SK-N-SH (cell line): ENCODE measurements at regions not wholly inside any gene's neighbourhood (a gene's known extent, or its start where the extent isn't known, plus 50 kb on each side); places are given as distances from the start of the nearest gene placed in this dataset.

Source experiments
- CTCF ChIA-PET: fragments of 300-600, 350-600 bp; formaldehyde crosslinking; extraction: SDS; loops from one replicate; lab custom pipeline; 2021; lab: Yijun Ruan, JAX
- POLR2A ChIA-PET: fragments of 350-600 bp; sonication (Branson Sonifier 250); formaldehyde crosslinking; extraction: SDS; loops from one replicate; lab custom pipeline; 2020; ENCODE audit warnings: antibody characterized with exemption, inconsistent platforms; lab: Yijun Ruan, JAX
- DNase-seq: peaks from one replicate; pipeline ENCODE4 v3.0.0; 2012
- H2AFZ ChIP-seq: fragments of 200-600 bp; sonication (generic); 2 replicates; pipeline ENCODE4 v1.8.1; 2016; ENCODE audit warnings: antibody characterized with exemption, mild to moderate bottlenecking, low read depth
- H3F3A ChIP-seq: fragments of 200-600 bp; sonication (generic); replicated peaks from 2 replicates; pipeline ENCODE3; 2016; ENCODE audit warnings: antibody characterized with exemption, mild to moderate bottlenecking; ENCODE audit not compliant: insufficient read depth
- H3K27ac ChIP-seq, 2 experiments: fragments of 200-500 bp in 1 of 2; fragments of 200-600 bp in 1 of 2; sonication (Bioruptor generic) in 1 of 2; sonication (generic), shearing (Covaris generic) in 1 of 2; 2 replicates each; pipeline versions ENCODE4 v1.5.1 to v1.6.1; 2014 to 2016; ENCODE audit warnings: low read depth in 2 of 2, inconsistent platforms in 1 of 2, low read length in 1 of 2, mild to moderate bottlenecking in 1 of 2, mixed read lengths in 1 of 2
- H3K27me3 ChIP-seq: fragments of 200-600 bp; sonication (generic), shearing (Covaris generic); 2 replicates; pipeline ENCODE4 v1.6.1; 2016; ENCODE audit warnings: mixed run types; ENCODE audit not compliant: insufficient read depth
- H3K36me3 ChIP-seq, 2 experiments: fragments of 200-500 bp in 1 of 2; fragments of 200-600 bp in 1 of 2; sonication (Bioruptor generic) in 1 of 2; sonication (generic) in 1 of 2; replicated peaks in 1 of 2; 2 replicates each; pipeline versions ENCODE3 to v1.5.1; 2014 to 2016; ENCODE audit warnings: low read length in 1 of 2, mild to moderate bottlenecking in 1 of 2; ENCODE audit not compliant: insufficient read depth in 2 of 2, control insufficient read depth in 1 of 2
- H3K4me1 ChIP-seq, 2 experiments: fragments of 200-500 bp in 1 of 2; fragments of 200-600 bp in 1 of 2; sonication (Bioruptor generic) in 1 of 2; sonication (generic), shearing (Covaris generic) in 1 of 2; 2 replicates each; pipeline versions ENCODE4 v1.5.1 to v1.6.1; 2014 to 2016; ENCODE audit warnings: low read depth in 1 of 2, low read length in 1 of 2, mixed run types in 1 of 2; ENCODE audit not compliant: insufficient read depth in 2 of 2, control insufficient read depth in 1 of 2
- H3K4me2 ChIP-seq: fragments of 200-600 bp; sonication (generic), shearing (Covaris generic); 2 replicates; pipeline ENCODE4 v1.6.1; 2017; ENCODE audit warnings: mixed run types
- H3K4me3 ChIP-seq, 2 experiments: fragments of 200-500 bp in 1 of 2; fragments of 200-600 bp in 1 of 2; sonication (Bioruptor generic) in 1 of 2; sonication (generic), shearing (Covaris generic) in 1 of 2; 2 replicates each; pipeline versions ENCODE4 v1.5.1 to v1.8.1; 2014 to 2016; ENCODE audit warnings: low read depth in 2 of 2, inconsistent platforms in 1 of 2, low read length in 1 of 2, mild to moderate bottlenecking in 1 of 2, mixed read lengths in 1 of 2, moderate library complexity in 1 of 2
- H3K79me2 ChIP-seq: fragments of 200-600 bp; sonication (generic); 2 replicates; pipeline ENCODE4 v1.8.1; 2017; ENCODE audit warnings: mild to moderate bottlenecking; ENCODE audit not compliant: insufficient read depth
- H3K9ac ChIP-seq: fragments of 200-600 bp; sonication (generic); 2 replicates; pipeline ENCODE4 v1.6.1; 2017; ENCODE audit warnings: mixed run types
- H3K9me2 ChIP-seq: fragments of 200-600 bp; sonication (generic); 2 replicates; pipeline ENCODE4 v1.6.1; 2017; ENCODE audit warnings: mixed run types
- H3K9me3 ChIP-seq: fragments of 200-600 bp; sonication (generic); 2 replicates; pipeline ENCODE4 v1.6.1; 2017; ENCODE audit warnings: mixed run types, mild to moderate bottlenecking, moderate library complexity
- H4K20me1 ChIP-seq: fragments of 200-600 bp; sonication (generic); 2 replicates; pipeline ENCODE4 v1.6.1; 2017; ENCODE audit warnings: mild to moderate bottlenecking, mixed run types; ENCODE audit not compliant: insufficient read depth
- CHD2 ChIP-seq: fragments of 150-350 bp; IDR thresholded peaks from 2 replicates; pipeline ENCODE4 v1.6.1; 2018; ENCODE audit warnings: low read length; ENCODE audit not compliant: partially characterized antibody
- ELF1 ChIP-seq: IDR thresholded peaks from 2 replicates; pipeline ENCODE4 v1.4.0; 2012
- FOXJ3 ChIP-seq: sonication (generic); formaldehyde crosslinking; IDR thresholded peaks from 2 replicates; pipeline ENCODE4 v1.5.1; 2020; ENCODE audit warnings: mild to moderate bottlenecking, missing genetic modification reagents
- FOXM1 ChIP-seq: IDR thresholded peaks from 2 replicates; pipeline ENCODE4 v1.4.0; 2012; ENCODE audit warnings: low read depth, mild to moderate bottlenecking
- GABPA ChIP-seq: IDR thresholded peaks from 2 replicates; pipeline ENCODE4 v1.4.0; 2012; ENCODE audit warnings: low read depth, mild to moderate bottlenecking
- JUND ChIP-seq: IDR thresholded peaks from 2 replicates; pipeline ENCODE4 v1.4.0; 2012
- MEF2A ChIP-seq: IDR thresholded peaks from 2 replicates; pipeline ENCODE4 v1.4.0; 2012; ENCODE audit warnings: low read depth, borderline replicate concordance
- MXI1 ChIP-seq: IDR thresholded peaks from 2 replicates; pipeline ENCODE4 v1.6.1; 2012; ENCODE audit warnings: mild to moderate bottlenecking, low read depth, low read length, improper control_type of control experiment
- NRF1 ChIP-seq: IDR thresholded peaks from 2 replicates; pipeline ENCODE4 v1.6.1; 2012; ENCODE audit warnings: low read depth, mild to moderate bottlenecking, low read length
- RFX5 ChIP-seq: IDR thresholded peaks from 2 replicates; pipeline ENCODE4 v1.6.1; 2012; ENCODE audit warnings: mild to moderate bottlenecking, improper control_type of control experiment, low read length
- TAF1 ChIP-seq: IDR thresholded peaks from 2 replicates; pipeline ENCODE4 v1.6.1; 2012; ENCODE audit warnings: low read depth, mild to moderate bottlenecking, low read length, moderate library complexity, borderline replicate concordance
- YY1 ChIP-seq: IDR thresholded peaks from 2 replicates; pipeline ENCODE4 v1.4.0; 2012; ENCODE audit warnings: low read depth, mild to moderate bottlenecking
- WGBS: methylation state at CpG from one replicate; pipeline ENCODE4 v1.1.6; 2017; ENCODE audit warnings: low lambda C conversion rate; 5-methylcytosine and 5-hydroxymethylcytosine counted together
- TF ChIP-seq, protein P1 (sequence below): IDR thresholded peaks from 2 replicates; pipeline ENCODE4; 2012
- TF ChIP-seq, protein P2 (sequence below): IDR thresholded peaks from 2 replicates; pipeline ENCODE4 v1.4.0; 2012; ENCODE audit warnings: low read depth, borderline replicate concordance
- TF ChIP-seq, protein P3 (sequence below): IDR thresholded peaks from 2 replicates; pipeline ENCODE4 v1.4.0; 2012; ENCODE audit warnings: low read depth
- TF ChIP-seq, protein P4 (sequence below): IDR thresholded peaks from 2 replicates; pipeline ENCODE4 v1.6.1; 2012; ENCODE audit warnings: mild to moderate bottlenecking, low read depth, low read length, moderate library complexity
- TF ChIP-seq, protein P5 (sequence below): IDR thresholded peaks from 2 replicates; pipeline ENCODE4 v1.4.0; 2012; ENCODE audit warnings: low read depth, borderline replicate concordance
- TF ChIP-seq, protein P6 (sequence below): fragments of 150-350 bp; IDR thresholded peaks from 2 replicates; pipeline ENCODE4 v1.6.1; 2017; ENCODE audit warnings: antibody characterized with exemption, low read length, low read depth, borderline replicate concordance

DNA sequence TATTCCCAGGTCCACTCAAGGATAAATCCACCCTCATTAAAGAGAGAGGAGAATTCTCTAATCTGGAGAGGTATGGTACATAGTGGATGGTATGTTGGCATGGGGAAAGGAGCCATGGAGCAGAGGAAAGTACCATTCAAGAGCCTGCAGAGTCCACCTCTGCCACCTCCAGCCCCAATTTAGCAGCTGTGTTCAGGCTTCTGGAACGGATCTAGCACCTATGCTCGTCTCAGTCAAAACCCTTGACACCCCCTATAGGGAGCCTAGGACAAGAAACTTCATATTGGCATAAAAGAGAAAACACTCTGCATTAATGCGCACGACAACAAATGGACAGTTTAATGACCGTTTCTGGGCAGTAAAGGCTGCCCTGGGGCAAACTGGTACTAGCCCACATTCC lies 161.1 kb upstream of the FAM78B start:
- no peaks in the 10 kb centered on the region for H3K4me1 ChIP-seq
- 42% methylated on average over 5 of the region's 5 CpGs for WGBS

DNA sequence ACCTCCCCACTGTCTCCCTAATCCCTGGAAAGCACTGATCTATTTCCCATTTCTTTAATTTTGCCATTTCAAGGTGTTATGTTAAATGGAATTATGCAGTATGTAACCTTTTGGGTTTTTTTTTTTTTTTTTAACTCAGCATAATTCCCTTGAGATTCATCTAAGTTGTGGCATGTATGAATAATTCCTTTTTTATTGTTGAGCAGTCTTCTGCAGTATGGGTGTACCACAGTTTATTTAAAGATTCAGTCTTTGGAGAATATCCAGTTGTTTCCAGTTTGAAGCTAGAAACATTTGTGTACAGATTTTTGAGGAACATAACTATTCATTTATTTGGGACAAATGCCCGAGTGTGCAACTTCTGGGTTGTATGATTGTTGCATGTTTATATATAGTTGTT lies 162.2 kb upstream of the FAM78B start:
- H2AFZ ChIP-seq = no peak overlapping the region
- POLR2A ChIA-PET = no interaction called here
- H3K27me3 ChIP-seq = no peaks in the 10 kb centered on the region
- H3K9ac ChIP-seq = no peak overlapping the region
- WGBS = 18% methylated on average over 1 of the region's 1 CpG
- H3F3A ChIP-seq = no peaks in the 10 kb centered on the region
- H3K4me2 ChIP-seq = no peak overlapping the region
- DNase-seq = no peak
- no peaks in the 10 kb centered on the region for H3K9me2 ChIP-seq
- CTCF ChIA-PET = no interaction called here
- H3K9me3 ChIP-seq = no peaks in the 10 kb centered on the region
- no peak overlapping the region for H3K27ac ChIP-seq
- no peaks in the 10 kb centered on the region for H3K79me2 ChIP-seq
- H3K4me3 ChIP-seq = no peak overlapping the region
- no peaks in the 10 kb centered on the region for H4K20me1 ChIP-seq
- H3K36me3 ChIP-seq = no peaks in the 10 kb centered on the region
- no peaks in the 10 kb centered on the region for H3K4me1 ChIP-seq
- no peak for TF ChIP-seq GABPA
- TF ChIP-seq, protein P1, sequence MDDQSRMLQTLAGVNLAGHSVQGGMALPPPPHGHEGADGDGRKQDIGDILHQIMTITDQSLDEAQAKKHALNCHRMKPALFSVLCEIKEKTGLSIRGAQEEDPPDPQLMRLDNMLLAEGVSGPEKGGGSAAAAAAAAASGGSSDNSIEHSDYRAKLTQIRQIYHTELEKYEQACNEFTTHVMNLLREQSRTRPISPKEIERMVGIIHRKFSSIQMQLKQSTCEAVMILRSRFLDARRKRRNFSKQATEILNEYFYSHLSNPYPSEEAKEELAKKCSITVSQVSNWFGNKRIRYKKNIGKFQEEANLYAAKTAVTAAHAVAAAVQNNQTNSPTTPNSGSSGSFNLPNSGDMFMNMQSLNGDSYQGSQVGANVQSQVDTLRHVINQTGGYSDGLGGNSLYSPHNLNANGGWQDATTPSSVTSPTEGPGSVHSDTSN = no peak
- TF ChIP-seq NRF1 = no peak
- TF ChIP-seq, protein P2, sequence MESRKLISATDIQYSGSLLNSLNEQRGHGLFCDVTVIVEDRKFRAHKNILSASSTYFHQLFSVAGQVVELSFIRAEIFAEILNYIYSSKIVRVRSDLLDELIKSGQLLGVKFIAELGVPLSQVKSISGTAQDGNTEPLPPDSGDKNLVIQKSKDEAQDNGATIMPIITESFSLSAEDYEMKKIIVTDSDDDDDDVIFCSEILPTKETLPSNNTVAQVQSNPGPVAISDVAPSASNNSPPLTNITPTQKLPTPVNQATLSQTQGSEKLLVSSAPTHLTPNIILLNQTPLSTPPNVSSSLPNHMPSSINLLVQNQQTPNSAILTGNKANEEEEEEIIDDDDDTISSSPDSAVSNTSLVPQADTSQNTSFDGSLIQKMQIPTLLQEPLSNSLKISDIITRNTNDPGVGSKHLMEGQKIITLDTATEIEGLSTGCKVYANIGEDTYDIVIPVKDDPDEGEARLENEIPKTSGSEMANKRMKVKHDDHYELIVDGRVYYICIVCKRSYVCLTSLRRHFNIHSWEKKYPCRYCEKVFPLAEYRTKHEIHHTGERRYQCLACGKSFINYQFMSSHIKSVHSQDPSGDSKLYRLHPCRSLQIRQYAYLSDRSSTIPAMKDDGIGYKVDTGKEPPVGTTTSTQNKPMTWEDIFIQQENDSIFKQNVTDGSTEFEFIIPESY = no peak
- TF ChIP-seq TAF1 = no peak
- TF ChIP-seq FOXM1 = no peak
- no peak for TF ChIP-seq CHD2
- TF ChIP-seq FOXJ3 (CRISPR knock-in tag) = no peak
- TF ChIP-seq, protein P3, sequence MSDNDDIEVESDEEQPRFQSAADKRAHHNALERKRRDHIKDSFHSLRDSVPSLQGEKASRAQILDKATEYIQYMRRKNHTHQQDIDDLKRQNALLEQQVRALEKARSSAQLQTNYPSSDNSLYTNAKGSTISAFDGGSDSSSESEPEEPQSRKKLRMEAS = no peak
- TF ChIP-seq MEF2A = no peak
- TF ChIP-seq YY1 = no peak
- TF ChIP-seq, protein P4, sequence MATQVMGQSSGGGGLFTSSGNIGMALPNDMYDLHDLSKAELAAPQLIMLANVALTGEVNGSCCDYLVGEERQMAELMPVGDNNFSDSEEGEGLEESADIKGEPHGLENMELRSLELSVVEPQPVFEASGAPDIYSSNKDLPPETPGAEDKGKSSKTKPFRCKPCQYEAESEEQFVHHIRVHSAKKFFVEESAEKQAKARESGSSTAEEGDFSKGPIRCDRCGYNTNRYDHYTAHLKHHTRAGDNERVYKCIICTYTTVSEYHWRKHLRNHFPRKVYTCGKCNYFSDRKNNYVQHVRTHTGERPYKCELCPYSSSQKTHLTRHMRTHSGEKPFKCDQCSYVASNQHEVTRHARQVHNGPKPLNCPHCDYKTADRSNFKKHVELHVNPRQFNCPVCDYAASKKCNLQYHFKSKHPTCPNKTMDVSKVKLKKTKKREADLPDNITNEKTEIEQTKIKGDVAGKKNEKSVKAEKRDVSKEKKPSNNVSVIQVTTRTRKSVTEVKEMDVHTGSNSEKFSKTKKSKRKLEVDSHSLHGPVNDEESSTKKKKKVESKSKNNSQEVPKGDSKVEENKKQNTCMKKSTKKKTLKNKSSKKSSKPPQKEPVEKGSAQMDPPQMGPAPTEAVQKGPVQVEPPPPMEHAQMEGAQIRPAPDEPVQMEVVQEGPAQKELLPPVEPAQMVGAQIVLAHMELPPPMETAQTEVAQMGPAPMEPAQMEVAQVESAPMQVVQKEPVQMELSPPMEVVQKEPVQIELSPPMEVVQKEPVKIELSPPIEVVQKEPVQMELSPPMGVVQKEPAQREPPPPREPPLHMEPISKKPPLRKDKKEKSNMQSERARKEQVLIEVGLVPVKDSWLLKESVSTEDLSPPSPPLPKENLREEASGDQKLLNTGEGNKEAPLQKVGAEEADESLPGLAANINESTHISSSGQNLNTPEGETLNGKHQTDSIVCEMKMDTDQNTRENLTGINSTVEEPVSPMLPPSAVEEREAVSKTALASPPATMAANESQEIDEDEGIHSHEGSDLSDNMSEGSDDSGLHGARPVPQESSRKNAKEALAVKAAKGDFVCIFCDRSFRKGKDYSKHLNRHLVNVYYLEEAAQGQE = no peak
- TF ChIP-seq JUND = no peak
- no peak for TF ChIP-seq RFX5
- TF ChIP-seq MXI1 = no peak
- TF ChIP-seq ELF1 = no peak
- TF ChIP-seq, protein P5, sequence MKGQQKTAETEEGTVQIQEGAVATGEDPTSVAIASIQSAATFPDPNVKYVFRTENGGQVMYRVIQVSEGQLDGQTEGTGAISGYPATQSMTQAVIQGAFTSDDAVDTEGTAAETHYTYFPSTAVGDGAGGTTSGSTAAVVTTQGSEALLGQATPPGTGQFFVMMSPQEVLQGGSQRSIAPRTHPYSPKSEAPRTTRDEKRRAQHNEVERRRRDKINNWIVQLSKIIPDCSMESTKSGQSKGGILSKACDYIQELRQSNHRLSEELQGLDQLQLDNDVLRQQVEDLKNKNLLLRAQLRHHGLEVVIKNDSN = no peak
- TF ChIP-seq, protein P6, sequence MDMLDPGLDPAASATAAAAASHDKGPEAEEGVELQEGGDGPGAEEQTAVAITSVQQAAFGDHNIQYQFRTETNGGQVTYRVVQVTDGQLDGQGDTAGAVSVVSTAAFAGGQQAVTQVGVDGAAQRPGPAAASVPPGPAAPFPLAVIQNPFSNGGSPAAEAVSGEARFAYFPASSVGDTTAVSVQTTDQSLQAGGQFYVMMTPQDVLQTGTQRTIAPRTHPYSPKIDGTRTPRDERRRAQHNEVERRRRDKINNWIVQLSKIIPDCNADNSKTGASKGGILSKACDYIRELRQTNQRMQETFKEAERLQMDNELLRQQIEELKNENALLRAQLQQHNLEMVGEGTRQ = no peak

More for the DNA sequence above, 161.1 kb upstream of the FAM78B start:
- Histone ChIP-seq H3K4me3 (no peak overlapping the region), H3K9ac (no peak overlapping the region), H3K36me3 (no peaks in the 10 kb centered on the region), H3K79me2 (no peaks in the 10 kb centered on the region), H3K27me3 (no peaks in the 10 kb centered on the region), H3K9me2 (no peaks in the 10 kb centered on the region), H3K27ac (no peak overlapping the region), H4K20me1 (no peaks in the 10 kb centered on the region), H3K9me3 (no peaks in the 10 kb centered on the region), H3K4me2 (no peak overlapping the region), H3F3A (no peaks in the 10 kb centered on the region), H2AFZ (no peak overlapping the region)
- TF ChIP-seq, protein P1 = no peak
- ChIA-PET CTCF (no interaction called here), POLR2A (no interaction called here)
- DNase-seq = no peak
